ACHN (cell line): ENCODE measurements at regions not wholly inside any gene's neighbourhood (a gene's known extent, or its start where the extent isn't known, plus 50 kb on each side); places are given as distances from the start of the nearest gene placed in this dataset.
"Not testable (repeated sequence)": the region's sequence is repeated elsewhere in the genome, so short reads cannot be mapped to it uniquely, and the experiment has no call there.

ENCODE experiments used
- DNase-seq: peaks from one replicate; pipeline ENCODE4 v3.0.0-alpha.2; 2015
- in situ Hi-C: cut with HindIII; loops from 2 replicates; pipeline ENCODE4 v1.10.0; 2017; ENCODE audit warnings: low sequenced_read_pairs, low pct_ligation_motif_present, low pct_unique_long_range_greater_than_20kb

DNA sequence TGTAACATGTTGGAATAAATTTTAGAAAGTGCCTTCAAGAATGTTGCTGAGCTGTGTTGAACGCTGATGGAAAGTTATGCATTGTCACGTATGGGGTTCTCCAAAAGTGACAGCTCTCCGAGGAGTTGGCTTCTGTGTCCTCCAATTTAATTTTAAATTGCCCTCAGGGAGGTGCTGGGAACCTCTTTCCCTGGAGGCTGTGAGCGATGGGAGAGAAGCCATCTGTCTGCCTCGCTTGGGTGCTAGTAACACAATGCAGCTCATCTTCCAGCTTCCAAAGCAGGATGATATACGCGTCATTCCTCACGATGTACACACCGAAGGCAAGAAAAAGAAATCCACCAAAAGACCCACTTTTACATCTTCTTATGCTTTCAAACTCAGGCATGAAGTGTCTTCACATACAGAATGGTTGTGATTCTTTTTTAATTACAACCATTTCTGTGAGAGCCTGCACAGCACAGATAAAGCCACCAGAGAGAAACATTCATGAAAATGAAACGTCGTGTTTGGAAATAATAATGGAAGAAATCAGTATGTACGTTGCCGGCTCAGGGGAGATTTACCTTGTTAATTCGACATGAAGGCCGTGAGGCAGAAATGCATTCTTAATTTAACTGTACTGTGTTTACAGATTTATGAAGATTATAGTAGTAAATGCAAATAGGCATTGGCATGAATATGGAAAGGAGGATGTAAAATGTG, 218.9 kb downstream of the ASMT start:
- in situ Hi-C loops = no loop called here
- no peak for DNase-seq

DNA sequence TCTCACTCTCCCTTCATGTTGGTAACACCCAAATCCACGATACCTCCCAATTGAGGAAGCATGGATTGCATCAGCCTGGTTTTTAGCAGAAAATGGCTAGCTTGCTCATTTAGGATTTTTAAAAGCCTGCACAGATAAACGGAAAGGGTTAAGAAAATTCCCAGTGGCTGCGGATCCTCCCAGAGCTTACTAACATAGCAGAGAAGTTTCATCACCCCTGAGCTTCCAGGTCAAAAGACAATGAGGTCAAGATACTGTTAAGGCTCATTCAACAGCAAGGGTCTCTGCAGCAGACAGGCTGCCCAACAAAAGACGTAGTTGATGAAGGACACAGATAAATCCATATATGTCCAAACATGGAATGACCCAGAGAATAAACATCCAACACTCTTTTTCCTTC, 220.2 kb downstream of the ASMT start:
- DNase-seq = no peak
- in situ Hi-C loops = no loop called here

DNA sequence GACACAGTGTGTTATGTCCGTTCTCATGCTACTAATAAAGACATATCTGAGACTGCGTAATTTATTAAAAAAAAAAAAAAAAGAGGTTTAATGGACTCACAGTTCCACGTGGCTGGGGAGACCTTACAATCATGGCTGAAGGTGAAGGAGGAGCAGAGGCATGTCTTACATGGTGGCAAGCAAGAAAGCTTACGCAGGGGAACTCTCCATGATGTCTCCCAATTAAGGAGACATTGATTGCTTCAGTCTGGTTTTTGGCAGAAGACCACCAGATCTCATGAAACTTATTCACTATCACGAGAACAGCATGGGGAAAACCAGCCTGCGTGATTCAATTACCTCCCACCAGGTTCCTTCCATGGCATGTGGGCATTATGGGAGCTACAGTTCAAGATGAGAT, 221.8 kb downstream of the ASMT start:
- DNase-seq = no peak
- in situ Hi-C loops = no loop called here

DNA sequence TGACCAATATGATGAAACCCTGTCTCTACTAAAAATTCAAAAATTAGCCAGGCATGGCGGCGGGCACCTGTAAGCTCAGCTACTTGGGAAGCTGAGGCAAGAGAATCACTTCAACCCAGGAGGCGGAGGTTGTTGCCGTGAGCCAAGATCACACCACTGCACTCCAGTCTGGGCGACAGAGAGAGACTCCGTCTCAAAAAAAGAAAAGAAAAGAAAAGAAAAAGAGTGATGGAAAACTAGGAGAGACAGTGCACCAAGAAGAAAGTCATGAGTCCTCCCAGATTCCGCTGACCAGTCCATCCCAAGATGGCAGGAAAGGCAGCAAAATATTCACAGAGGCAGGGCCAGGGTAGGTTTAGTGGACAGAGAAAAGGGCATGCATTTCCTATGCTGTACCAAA, 226.9 kb downstream of the ASMT start:
- in situ Hi-C loops = no loop called here
- no peak for DNase-seq

DNA sequence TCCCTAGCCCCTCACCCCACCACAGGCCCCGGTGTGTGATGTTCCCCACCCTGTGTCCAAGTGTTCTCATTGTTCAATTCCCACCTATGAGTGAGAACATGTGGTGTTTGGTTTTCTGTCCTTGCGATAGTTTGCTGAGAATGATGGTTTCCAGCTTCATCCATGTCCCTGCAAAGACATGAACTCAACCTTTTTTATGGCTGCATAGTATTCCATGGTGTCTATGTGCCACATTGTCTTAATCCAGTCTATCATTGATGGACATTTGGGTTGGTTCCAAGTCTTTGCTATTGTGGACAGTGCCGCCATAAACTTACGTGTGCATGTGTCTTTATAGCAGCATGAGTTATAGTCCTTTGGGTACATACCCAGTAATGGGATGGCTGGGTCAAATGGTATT, 232.1 kb downstream of the ASMT start:
- in situ Hi-C loops, DNase-seq: not testable (repeated sequence)

DNA sequence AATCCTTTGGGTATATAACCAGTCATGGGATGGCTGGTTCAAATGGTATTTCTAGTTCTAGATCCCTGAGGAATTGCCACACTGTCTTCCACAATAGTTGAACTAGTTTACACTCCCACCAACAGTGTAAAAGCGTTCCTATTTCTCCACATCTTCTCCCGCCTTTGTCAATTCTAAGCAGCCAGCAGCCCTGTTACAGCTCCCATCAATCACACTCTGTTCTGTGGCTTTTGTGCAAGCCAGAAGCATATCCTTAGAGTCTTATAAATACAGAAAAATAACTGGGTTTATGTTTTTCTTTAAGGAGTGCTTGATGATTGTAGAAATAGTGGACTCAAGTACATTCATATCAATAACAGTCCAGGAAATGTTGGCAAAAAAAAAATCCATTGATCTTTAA, 232.9 kb downstream of the ASMT start:
- in situ Hi-C loops, DNase-seq: not testable (repeated sequence)

DNA sequence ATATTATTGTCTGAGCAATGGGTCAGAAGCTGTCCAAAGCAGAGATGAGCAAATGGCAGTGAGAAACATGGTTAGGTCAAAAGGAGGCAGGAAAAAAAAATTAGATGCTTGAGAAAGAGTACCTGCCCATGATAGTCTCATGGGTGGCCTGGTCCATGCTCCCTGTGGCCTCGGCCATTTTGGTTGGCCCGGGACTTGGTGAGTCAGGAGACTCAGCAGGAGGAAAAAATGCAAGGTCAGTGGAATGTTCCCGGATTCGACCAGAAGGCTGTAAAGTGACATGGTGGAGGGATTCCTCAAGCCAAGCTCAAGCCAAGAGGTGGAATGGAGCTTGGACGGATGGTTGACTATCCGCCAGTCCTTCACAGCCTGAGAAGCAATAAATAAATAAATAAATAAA, 236.7 kb downstream of the ASMT start:
- in situ Hi-C loops = no loop called here
- no peak for DNase-seq

DNA sequence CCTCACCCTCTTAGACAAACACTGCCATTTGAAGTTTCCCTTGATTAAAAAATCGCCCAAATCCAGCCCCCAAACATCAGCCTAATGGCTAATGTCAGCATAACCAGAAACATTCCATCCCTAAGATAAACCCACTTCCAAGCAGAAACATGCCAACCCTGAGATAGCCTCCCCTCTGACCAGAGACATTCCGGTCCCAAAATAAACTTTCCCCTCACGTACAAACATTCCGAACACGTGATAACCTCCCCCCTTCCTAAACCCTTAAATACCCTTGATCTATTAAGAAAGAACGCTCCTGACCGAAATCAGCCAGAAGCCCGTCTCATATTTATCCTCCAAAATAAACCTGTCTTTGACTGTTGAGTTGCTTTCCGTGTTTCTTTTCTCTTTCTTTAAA, 237.2 kb downstream of the ASMT start:
- in situ Hi-C loops = no loop called here
- DNase-seq = no peak

DNA sequence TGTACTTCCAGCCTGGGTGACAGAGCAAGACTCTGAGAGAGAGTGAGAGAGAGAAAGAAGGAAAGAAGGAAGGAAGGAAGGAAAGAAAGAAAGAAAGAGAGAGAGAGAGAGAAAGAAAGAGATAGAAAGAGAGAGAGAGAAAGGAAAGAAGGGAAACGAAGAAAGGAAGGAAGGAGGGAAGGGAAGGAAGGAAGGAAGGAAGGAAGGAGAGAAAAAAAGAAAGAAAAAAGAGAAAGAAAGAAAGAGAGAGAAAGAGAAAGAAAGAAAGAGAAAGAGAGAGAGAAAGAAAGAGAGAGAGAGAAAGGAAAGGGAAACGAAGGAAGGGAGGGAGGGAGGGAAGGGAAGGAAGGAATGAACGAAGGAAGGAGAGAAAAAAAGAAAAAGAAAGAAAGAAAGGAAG, 238.6 kb downstream of the ASMT start:
- no peak for DNase-seq
- in situ Hi-C loops = no loop called here

DNA sequence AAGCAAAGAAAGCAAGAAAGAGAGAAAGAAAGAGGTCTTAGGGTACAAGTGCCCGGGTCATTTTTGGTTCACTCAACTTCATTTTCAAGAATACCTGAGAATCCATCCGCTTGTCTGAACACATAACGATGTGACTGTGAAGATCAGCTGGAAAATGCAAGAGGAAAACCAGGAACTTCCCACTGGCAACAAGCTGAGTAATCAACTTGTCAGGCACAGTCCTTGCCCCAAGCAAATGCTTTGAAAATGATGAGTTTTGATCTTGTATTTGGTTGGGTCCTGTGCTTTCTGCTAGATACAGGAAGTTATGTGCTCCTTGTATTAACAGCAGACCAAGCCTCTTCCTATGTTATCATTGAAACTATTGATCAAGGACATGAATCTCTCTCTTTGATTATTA, 239.1 kb downstream of the ASMT start:
- DNase-seq = no peak
- in situ Hi-C loops = no loop called here

DNA sequence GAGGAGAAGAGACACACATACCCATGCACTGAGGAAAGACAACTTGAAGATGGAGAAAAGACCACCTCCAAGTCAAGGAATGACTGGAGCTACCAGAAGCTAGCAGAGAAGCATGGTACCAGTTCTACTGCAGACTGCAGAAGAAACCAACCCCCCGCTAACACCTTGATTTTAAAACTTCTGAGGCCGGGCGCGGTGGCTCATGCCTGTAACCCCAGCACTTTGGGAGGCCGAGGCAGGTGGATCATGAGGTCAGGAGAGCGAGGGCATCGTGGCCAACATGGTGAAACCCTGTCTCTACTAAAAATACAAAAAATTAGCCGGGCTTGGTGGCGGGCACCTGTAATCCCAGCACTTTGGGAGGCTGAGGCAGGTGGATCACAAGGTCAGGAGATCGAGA, 240.0 kb downstream of the ASMT start:
- DNase-seq, in situ Hi-C loops: not testable (repeated sequence)

DNA sequence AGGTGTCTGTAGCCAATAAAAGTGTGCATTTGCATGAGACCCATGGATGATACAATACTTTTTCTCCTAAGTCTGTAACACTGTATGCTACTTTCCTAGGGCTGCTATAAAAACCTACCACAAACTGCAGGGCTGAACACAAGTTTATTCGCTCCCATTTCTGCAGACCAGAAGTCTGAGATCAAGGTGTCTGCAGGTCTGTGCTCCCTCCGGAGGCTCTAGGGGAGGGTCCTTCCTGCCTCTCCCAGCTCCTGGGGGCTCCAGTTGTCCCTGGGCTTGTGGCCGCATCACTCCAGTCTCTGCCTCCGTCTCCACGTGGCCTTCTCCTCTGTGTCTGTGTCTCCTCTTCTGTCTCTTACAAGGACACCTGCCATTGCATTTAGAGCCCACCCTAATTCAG, 244.4 kb downstream of the ASMT start:
- DNase-seq, in situ Hi-C loops: not testable (repeated sequence)

DNA sequence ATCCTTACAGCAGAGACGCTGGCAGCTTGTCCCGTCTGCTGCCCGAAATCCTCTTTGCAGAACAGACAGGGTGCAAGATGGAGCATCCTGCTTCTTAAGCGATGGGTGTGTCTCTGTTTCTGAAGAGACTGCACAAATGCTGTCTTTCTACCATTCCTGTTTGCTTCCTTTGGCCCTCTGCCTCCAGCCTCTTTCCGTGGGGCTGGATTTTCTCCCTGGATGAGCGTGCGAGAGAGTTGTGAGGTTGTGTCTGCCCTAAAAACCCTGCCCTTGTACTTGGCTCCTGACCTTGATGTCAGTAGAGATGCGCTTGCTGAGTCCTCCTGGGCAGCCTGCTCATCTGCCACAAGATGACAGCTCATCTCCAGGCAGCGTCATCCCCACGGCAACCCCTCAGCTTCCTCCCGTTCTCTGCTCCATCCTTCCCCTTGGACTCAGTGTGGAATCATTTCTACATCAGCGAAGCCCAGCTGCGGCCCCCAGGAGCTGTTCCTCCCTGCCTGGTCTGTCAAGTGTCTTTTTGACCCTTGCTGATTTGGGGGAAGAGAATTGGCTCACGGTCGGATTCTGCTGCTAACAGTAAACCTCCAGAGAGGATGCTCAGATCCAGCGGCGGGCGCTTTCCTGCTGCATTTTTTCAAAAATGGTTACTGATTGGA, 246.2 kb downstream of the ASMT start:
- no peak for DNase-seq
- in situ Hi-C loops = no loop called here

DNA sequence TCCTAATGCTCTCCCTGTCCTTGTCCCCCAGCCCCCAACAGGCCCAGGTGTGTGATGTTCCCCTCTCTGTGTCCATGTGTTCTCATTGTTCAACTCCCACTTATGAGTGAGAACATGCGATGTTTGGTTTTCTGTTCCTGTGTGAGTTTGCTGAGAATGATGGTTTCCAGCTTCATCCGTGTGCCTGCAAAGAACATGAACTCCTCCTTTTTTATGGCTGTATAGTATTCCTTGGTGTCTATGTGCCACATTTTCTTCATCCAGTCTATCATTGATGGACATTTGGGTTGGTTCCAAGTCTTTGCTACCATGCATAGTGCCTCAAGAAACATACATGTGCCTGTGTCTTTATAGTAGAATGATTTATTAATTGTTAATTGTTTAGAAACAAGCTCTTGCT, 249.1 kb downstream of the ASMT start:
- DNase-seq, in situ Hi-C loops: not testable (repeated sequence)

DNA sequence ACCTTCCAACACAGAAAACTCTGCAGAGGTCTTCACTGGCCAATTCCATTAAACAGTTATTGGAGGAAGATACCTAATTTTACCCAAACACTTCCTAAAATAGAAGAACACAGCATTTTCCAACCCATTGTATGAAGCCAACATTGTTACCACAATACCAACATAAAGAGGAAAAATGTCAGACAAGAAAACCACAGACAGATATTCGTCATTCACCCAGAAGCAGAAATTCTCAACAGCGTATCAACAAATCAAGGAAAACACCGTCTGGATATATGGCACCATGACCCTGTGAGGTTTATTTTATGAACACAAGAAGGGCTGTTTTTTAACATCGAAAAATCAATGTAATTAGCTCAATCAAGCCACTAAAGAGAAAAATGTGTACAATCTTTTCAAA, 255.6 kb downstream of the ASMT start:
- in situ Hi-C loops = no loop called here
- DNase-seq = no peak

DNA sequence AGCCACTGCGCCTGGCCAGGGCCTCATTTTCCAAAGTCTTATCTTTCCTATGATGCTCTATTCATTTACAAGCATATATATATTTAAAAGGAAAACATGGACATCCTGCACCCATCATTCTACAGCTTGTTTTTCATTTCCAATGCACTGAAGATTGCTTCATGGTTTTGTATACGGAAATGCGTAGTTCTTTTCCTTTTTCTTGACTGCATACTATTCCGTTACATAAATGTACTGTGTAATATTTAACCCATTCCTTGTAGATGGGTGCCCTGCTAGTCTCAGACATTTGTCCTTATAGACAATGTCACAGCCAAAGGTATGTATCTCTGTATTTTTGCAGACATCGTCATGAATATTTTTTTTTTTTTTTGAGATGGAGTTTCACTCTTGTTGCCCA, 257.0 kb downstream of the ASMT start:
- in situ Hi-C loops = no loop called here
- no peak for DNase-seq

DNA sequence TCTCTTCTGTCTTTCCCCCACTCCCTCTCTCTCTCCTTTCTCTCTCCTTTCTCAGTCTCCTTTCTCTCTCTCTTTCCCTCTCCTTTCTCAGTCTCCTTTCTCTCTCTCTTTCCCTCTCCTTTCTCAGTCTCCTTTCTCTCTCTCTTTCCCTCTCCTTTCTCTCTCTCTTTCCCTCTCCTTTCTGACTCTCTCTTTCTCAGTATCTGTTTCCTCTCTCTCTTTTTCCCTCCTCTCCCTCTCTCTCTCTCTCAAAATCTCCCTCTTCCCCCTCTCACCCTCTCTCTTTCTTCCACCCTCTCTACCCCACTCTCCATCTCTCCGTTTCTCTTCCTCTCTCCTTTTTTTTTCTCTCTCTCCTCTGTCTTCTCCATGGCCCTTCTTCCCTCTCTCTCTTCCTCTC, 258.8 kb downstream of the ASMT start:
- no peak for DNase-seq
- in situ Hi-C loops = no loop called here

DNA sequence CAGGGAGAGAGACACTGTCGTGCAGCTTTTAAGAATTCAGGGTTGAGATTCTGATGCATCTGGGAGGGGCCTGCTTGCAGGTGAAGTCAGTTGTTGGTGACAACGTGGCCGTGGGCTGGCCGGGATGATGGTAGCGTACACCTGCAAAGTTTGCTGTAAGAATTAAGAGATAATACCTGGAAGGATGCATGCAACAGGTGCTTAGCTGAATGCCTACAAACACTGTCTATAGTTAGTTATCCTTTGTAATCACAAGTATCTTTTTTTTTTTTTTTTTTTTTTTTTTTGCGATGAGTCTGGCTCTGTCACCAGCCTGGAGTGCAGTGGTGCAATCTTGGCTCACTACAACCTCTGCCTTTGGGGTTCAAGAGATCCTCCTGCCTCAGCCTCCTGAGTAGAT, 259.6 kb downstream of the ASMT start:
- no peak for DNase-seq
- in situ Hi-C loops = no loop called here

DNA sequence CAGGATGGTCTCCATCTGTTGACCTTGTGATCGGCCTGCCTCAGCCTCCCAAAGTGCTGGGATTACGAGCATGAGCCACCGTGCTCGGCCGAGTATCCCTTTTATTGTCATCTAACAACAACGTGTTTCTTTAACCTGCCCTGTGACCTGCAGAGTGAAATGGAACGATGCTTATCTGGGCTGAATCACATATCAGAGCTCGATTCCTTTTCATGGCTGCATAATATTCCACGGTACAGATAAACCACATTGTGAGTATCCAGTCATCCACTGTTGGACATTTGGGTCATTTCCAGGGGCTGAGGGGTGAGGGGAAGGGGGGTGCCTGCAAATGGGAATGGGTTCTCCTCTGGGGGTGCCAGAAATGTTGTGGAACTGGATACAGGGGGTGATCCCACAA, 260.0 kb downstream of the ASMT start:
- no peak for DNase-seq
- in situ Hi-C loops = no loop called here

DNA sequence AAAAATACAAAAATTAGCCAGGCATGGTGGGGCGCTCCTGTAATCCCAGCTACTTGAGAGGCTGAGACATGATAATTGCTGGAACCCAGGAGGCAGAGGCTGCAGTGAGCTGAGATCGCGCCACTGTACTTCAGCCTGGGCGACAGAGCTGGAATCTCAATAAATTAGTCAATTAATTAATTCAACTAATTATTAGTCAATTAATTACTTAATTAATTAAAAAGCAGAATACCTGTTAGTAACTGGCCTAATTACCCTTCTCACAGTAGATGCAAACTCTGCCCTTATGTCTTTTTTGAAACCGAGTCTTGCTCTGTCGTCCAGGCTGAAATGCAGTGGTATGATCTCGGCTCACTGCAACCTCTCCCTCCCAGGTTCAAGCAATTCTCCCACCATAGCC, 261.2 kb downstream of the ASMT start:
- in situ Hi-C loops = no loop called here

More for the DNA sequence above, 261.2 kb downstream of the ASMT start:
- no peak for DNase-seq
